Stomach (tissue), 4 donors: ENCODE measurements at regions not wholly inside any gene's neighbourhood (a gene's known extent, or its start where the extent isn't known, plus 50 kb on each side); places are given as distances from the start of the nearest gene placed in this dataset.

Experiments used
- EP300 ChIP-seq: sonication (generic); formaldehyde crosslinking; IDR thresholded peaks from one replicate; pipeline ENCODE4 v1.6.1; 2017; ENCODE audit warnings: antibody characterized with exemption
- POLR2A ChIP-seq, 4 donors: fragments of 450-650 bp; IDR thresholded peaks; one replicate each; pipeline ENCODE4 v1.6.1; 2016; ENCODE audit warnings: antibody characterized with exemption in 4 of 4, control low read depth in 2 of 4, mild to moderate bottlenecking in 1 of 4, moderate library complexity in 1 of 4
- POLR2AphosphoS5 ChIP-seq, 3 donors: sonication (generic); formaldehyde crosslinking; IDR thresholded peaks; one replicate each; pipeline ENCODE4 v1.6.1; 2016; ENCODE audit warnings: antibody characterized with exemption in 3 of 3
- TF ChIP-seq, protein P1 (sequence below), 7 experiments: fragments of 450-650 bp in 4 of 7; fragments of 200-600 bp in 3 of 7; sonication (generic) in 3 of 7; IDR thresholded peaks; one replicate each; pipeline ENCODE4 v1.5.1; 2016 to 2019; ENCODE audit warnings: antibody characterized with exemption in 7 of 7, control low read depth in 2 of 7, mild to moderate bottlenecking in 1 of 7

GRCh38 chr2:117700471-117700870 is 114.0 kb upstream of the DDX18 start:
- TF ChIP-seq, protein P1, sequence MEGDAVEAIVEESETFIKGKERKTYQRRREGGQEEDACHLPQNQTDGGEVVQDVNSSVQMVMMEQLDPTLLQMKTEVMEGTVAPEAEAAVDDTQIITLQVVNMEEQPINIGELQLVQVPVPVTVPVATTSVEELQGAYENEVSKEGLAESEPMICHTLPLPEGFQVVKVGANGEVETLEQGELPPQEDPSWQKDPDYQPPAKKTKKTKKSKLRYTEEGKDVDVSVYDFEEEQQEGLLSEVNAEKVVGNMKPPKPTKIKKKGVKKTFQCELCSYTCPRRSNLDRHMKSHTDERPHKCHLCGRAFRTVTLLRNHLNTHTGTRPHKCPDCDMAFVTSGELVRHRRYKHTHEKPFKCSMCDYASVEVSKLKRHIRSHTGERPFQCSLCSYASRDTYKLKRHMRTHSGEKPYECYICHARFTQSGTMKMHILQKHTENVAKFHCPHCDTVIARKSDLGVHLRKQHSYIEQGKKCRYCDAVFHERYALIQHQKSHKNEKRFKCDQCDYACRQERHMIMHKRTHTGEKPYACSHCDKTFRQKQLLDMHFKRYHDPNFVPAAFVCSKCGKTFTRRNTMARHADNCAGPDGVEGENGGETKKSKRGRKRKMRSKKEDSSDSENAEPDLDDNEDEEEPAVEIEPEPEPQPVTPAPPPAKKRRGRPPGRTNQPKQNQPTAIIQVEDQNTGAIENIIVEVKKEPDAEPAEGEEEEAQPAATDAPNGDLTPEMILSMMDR (IDR thresholded peaks at IDR 0.05): no peak
- TF ChIP-seq POLR2AphosphoS5 (IDR thresholded peaks at IDR 0.05): no peak
- no peak for TF ChIP-seq EP300
- TF ChIP-seq POLR2A (IDR thresholded peaks at IDR 0.05): no peak
